ENCODE measurements at regions not wholly inside any gene's neighbourhood (a gene's known extent, or its start where the extent isn't known, plus 50 kb on each side); places are given as distances from the start of the nearest gene placed in this dataset.

DNA sequence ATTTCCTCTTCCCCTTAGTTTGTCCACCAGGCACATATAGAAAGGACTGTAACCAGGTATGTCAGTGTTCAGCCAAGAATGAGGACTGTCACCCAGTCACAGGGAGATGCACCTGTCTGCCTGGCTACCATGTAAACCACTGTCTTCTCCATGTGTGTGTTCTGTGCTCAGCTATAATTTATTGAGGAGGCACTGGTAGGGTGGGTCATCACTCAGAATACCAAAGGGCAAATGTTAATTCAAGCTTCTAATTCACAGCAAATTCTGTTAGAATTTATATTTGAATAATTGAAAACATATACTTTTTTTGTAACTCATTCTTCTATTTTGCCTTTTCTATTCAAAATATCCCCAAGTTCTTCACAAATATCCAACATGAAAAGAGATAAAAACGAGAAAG lies 780.4 kb downstream of the MECOM start:
- TF ChIP-seq, protein P1, sequence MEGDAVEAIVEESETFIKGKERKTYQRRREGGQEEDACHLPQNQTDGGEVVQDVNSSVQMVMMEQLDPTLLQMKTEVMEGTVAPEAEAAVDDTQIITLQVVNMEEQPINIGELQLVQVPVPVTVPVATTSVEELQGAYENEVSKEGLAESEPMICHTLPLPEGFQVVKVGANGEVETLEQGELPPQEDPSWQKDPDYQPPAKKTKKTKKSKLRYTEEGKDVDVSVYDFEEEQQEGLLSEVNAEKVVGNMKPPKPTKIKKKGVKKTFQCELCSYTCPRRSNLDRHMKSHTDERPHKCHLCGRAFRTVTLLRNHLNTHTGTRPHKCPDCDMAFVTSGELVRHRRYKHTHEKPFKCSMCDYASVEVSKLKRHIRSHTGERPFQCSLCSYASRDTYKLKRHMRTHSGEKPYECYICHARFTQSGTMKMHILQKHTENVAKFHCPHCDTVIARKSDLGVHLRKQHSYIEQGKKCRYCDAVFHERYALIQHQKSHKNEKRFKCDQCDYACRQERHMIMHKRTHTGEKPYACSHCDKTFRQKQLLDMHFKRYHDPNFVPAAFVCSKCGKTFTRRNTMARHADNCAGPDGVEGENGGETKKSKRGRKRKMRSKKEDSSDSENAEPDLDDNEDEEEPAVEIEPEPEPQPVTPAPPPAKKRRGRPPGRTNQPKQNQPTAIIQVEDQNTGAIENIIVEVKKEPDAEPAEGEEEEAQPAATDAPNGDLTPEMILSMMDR (conservative IDR thresholded peaks at IDR 0.05; ENCODE audit: low read depth, low read length), result no peak
- TF ChIP-seq POLR2A (IDR thresholded peaks at IDR 0.05; ENCODE audit: low read depth, low read length) (no peak), SMC3 (IDR thresholded peaks at IDR 0.05; ENCODE audit: low read depth, low read length) (no peak), CEBPB (IDR thresholded peaks at IDR 0.05; ENCODE audit: low read depth, low read length) (no peak), NFE2L2 (IDR thresholded peaks at IDR 0.05; ENCODE audit: low read depth, low read length) (no peak), MAZ (IDR thresholded peaks at IDR 0.05; ENCODE audit: borderline replicate concordance, low read depth, low read length) (no peak), RCOR1 (IDR thresholded peaks at IDR 0.05; ENCODE audit: insufficient replicate concordance, low read length) (no peak), MXI1 (IDR thresholded peaks at IDR 0.05; ENCODE audit: borderline replicate concordance, low read depth, low read length) (no peak), RAD21 (IDR thresholded peaks at IDR 0.05; ENCODE audit: low read length) (no peak), BHLHE40 (IDR thresholded peaks at IDR 0.05; ENCODE audit: low read depth, low read length) (no peak)
- TF ChIP-seq, protein P2, sequence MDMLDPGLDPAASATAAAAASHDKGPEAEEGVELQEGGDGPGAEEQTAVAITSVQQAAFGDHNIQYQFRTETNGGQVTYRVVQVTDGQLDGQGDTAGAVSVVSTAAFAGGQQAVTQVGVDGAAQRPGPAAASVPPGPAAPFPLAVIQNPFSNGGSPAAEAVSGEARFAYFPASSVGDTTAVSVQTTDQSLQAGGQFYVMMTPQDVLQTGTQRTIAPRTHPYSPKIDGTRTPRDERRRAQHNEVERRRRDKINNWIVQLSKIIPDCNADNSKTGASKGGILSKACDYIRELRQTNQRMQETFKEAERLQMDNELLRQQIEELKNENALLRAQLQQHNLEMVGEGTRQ (IDR thresholded peaks at IDR 0.05; ENCODE audit: low read depth, low read length), result no peak
